Endothelial cell of umbilical vein (primary cell): ENCODE measurements at regions not wholly inside any gene's neighbourhood (a gene's known extent, or its start where the extent isn't known, plus 50 kb on each side); places are given as distances from the start of the nearest gene placed in this dataset.

Experiments
- BruUV-seq: library from RNA; stranded (reverse); fragments of 400-500 nt; replicated peaks from 2 replicates; lab custom pipeline; 2021; lab: Mats Ljungman, UMichigan
- CTCF ChIA-PET: fragments of 300-600, 350-600 bp; sonication (Branson Sonifier 250); formaldehyde crosslinking; loops from one replicate; lab custom pipeline; 2021; ENCODE audit warnings: antibody characterized with exemption, inconsistent platforms; lab: Charles Lee
- POLR2A ChIA-PET: fragments of 300-600, 350-600 bp; sonication (Branson Sonifier 250); formaldehyde crosslinking; loops from one replicate; lab custom pipeline; 2021; ENCODE audit warnings: antibody characterized with exemption, inconsistent platforms; lab: Charles Lee
- DNase-seq: peaks from one replicate; pipeline ENCODE4 v3.0.0-alpha.2; 2011; ENCODE audit warnings: low read depth, low spot score
- FAIRE-seq: peaks from 2 replicates; lab custom pipeline; 2011; peaks lifted over from hg19 to GRCh38; lab: Jason Lieb, UNC
- H2AFZ ChIP-seq: 2 replicates; pipeline ENCODE4 v1.6.0; 2012; ENCODE audit warnings: low read depth, low read length, control low read depth, inconsistent platforms
- H3K27ac ChIP-seq: 2 replicates; pipeline ENCODE4 v1.5.1; 2011; ENCODE audit warnings: low read depth, mild to moderate bottlenecking, control low read depth, low read length, moderate library complexity; ENCODE audit not compliant: insufficient read depth
- H3K27me3 ChIP-seq, 2 experiments: 2 replicates each; pipeline versions ENCODE4 v1.6.0 to v1.6.1; 2011; ENCODE audit warnings: low read length in 2 of 2, mixed read lengths in 1 of 2; ENCODE audit not compliant: control insufficient read depth in 2 of 2, insufficient read depth in 2 of 2
- H3K36me3 ChIP-seq, 2 experiments: 2 replicates in 1 of 2; 3 replicates in 1 of 2; pipeline ENCODE4 v1.5.1; 2011; ENCODE audit warnings: low read length in 2 of 2, mild to moderate bottlenecking in 1 of 2, moderate library complexity in 1 of 2; ENCODE audit not compliant: control insufficient read depth in 2 of 2, insufficient read depth in 2 of 2; ENCODE audit errors: extremely low read depth in 1 of 2
- H3K4me1 ChIP-seq: 3 replicates; pipeline ENCODE4 v1.5.1; 2011; ENCODE audit warnings: mild to moderate bottlenecking, low read length; ENCODE audit not compliant: control insufficient read depth, insufficient read depth; ENCODE audit errors: extremely low read depth
- H3K4me2 ChIP-seq: 2 replicates; pipeline ENCODE4 v1.6.1; 2011; ENCODE audit warnings: low read length, control low read depth, mixed read lengths; ENCODE audit not compliant: insufficient read depth
- H3K4me3 ChIP-seq, 3 experiments: fragments of 200-600 bp in 1 of 3; sonication (generic), shearing (Covaris generic) in 1 of 3; replicated peaks in 1 of 3; 2 replicates each; pipeline ENCODE4 v1.5.1; 2011 to 2016; ENCODE audit warnings: control low read depth in 3 of 3, low read length in 3 of 3, mild to moderate bottlenecking in 2 of 3, inconsistent platforms in 1 of 3, low read depth in 1 of 3, moderate library complexity in 1 of 3; ENCODE audit not compliant: insufficient read depth in 1 of 3
- H3K79me2 ChIP-seq: 2 replicates; pipeline ENCODE4 v1.6.0; 2012; ENCODE audit warnings: low read length, inconsistent platforms; ENCODE audit not compliant: control insufficient read depth, insufficient read depth
- H3K9ac ChIP-seq: replicated peaks from 2 replicates; pipeline ENCODE3; 2011; ENCODE audit warnings: low read length, control low read depth; ENCODE audit not compliant: insufficient read depth; ENCODE audit errors: extremely low read depth
- H3K9me1 ChIP-seq: replicated peaks from 3 replicates; pipeline ENCODE4 v1.6.0; 2011; ENCODE audit warnings: mild to moderate bottlenecking, low read length; ENCODE audit not compliant: control insufficient read depth, insufficient read depth; ENCODE audit errors: extremely low read depth
- H3K9me3 ChIP-seq: replicated peaks from 2 replicates; pipeline ENCODE4 v1.5.1; 2012; ENCODE audit warnings: low read length, inconsistent platforms; ENCODE audit not compliant: control insufficient read depth, insufficient read depth
- H4K20me1 ChIP-seq: replicated peaks from 2 replicates; pipeline ENCODE3; 2011; ENCODE audit warnings: mild to moderate bottlenecking, low read length; ENCODE audit not compliant: control insufficient read depth, insufficient read depth; ENCODE audit errors: extremely low read depth
- CTCF ChIP-seq, 2 donors: IDR thresholded peaks; 1 replicate in 1 of 2; 2 replicates in 1 of 2; pipeline ENCODE4 v1.5.1; 2011; ENCODE audit warnings: low read length in 2 of 2, mild to moderate bottlenecking in 2 of 2, moderate library complexity in 2 of 2, control low read depth in 1 of 2, inconsistent platforms in 1 of 2, low read depth in 1 of 2; ENCODE audit not compliant: insufficient read depth in 1 of 2; ENCODE audit errors: extremely low read depth in 1 of 2
- EZH2 ChIP-seq: IDR thresholded peaks from 2 replicates; pipeline ENCODE4 v1.6.1; 2012; ENCODE audit warnings: borderline replicate concordance, low read depth, mild to moderate bottlenecking, moderate library complexity, low read length, inconsistent platforms; ENCODE audit not compliant: severe bottlenecking
- FOS ChIP-seq: IDR thresholded peaks from 2 replicates; pipeline ENCODE4 v1.6.1; 2011; ENCODE audit warnings: mild to moderate bottlenecking, low read length, moderate library complexity, borderline replicate concordance; ENCODE audit not compliant: insufficient read depth
- GATA2 ChIP-seq: IDR thresholded peaks from 2 replicates; pipeline ENCODE4 v1.7.0; 2011; ENCODE audit warnings: low read depth, mild to moderate bottlenecking, moderate library complexity, mixed read lengths, low read length; ENCODE audit not compliant: insufficient read length, insufficient read depth
- JUN ChIP-seq: IDR thresholded peaks from 2 replicates; pipeline ENCODE4 v1.6.1; 2011; ENCODE audit warnings: borderline replicate concordance, low read depth; ENCODE audit not compliant: insufficient read length, insufficient read depth
- MAX ChIP-seq: IDR thresholded peaks from 2 replicates; pipeline ENCODE4 v1.6.1; 2011; ENCODE audit not compliant: insufficient read depth, insufficient read length
- MYC ChIP-seq: IDR thresholded peaks from one replicate; pipeline ENCODE4 v1.6.1; 2011; ENCODE audit warnings: mild to moderate bottlenecking, low read depth, low read length
- POLR2A ChIP-seq: IDR thresholded peaks from 2 replicates; pipeline ENCODE4 v1.6.1; 2012; ENCODE audit warnings: low read depth, mild to moderate bottlenecking, control low read depth, low read length
- POLR2AphosphoS5 ChIP-seq: IDR thresholded peaks from 2 replicates; pipeline ENCODE4 v1.6.1; 2012; ENCODE audit warnings: low read depth, mild to moderate bottlenecking, control low read depth, low read length, moderate library complexity; ENCODE audit not compliant: insufficient read depth
- dilution Hi-C: fragments of 300-500 bp; cut with MboI; formaldehyde crosslinking; loops from one replicate; pipeline ENCODE4 v1.15.0; 2019; ENCODE audit warnings: low sequenced_read_pairs; ENCODE audit not compliant: extremely low pct_ligation_motif_present
- intact Hi-C: fragments of 100-400 bp; cut with micrococcal nuclease; formaldehyde crosslinking; loops from one replicate; pipeline ENCODE4 v1.10.0; 2022

- DNase-seq = no peak
- Histone ChIP-seq H3K36me3 (no peaks in the 10 kb centered on the region), H4K20me1 (no peaks in the 10 kb centered on the region), H3K4me2 (no peak overlapping the region), H3K27ac (no peak overlapping the region), H3K9me1 (no peaks in the 10 kb centered on the region), H3K9ac (no peak overlapping the region), H3K9me3 (no peaks in the 10 kb centered on the region), H2AFZ (no peak overlapping the region), H3K27me3 (peaks cover 0 to 2% of the 10 kb centered on the region in 2 experiments), H3K79me2 (no peaks in the 10 kb centered on the region), H3K4me1 (no peaks in the 10 kb centered on the region), H3K4me3 (no peak overlapping the region)
- TF ChIP-seq EZH2 (no peak), MYC (no peak), JUN (no peak), POLR2A (no peak), FOS (no peak), CTCF (IDR thresholded peaks at IDR 0.05; ENCODE audit: extremely low read depth in 1 of 2, insufficient read depth in 1 of 2, low read depth in 1 of 2, low read length in 2 of 2) (no peak), GATA2 (no peak), POLR2AphosphoS5 (no peak)
- intact Hi-C loops (no loop called here), dilution Hi-C loops (no loop called here)
- FAIRE-seq = no peak
- BruUV-seq = no TSS peak
- ChIA-PET CTCF (no interaction called here), POLR2A (no interaction called here)
These were observed 757.8 kb upstream of the CXADR start for GRCh38 chr21:16755061-16755460.

GRCh38 chr21:16767201-16767600, 745.6 kb upstream of the CXADR start:
- Histone ChIP-seq H3K4me2 (no peak overlapping the region), H3K4me3 (no peak overlapping the region), H3K36me3 (no peaks in the 10 kb centered on the region), H3K79me2 (no peaks in the 10 kb centered on the region), H3K27me3 (no peaks in the 10 kb centered on the region), H3K27ac (no peak overlapping the region), H2AFZ (no peak overlapping the region), H4K20me1 (no peaks in the 10 kb centered on the region), H3K4me1 (no peaks in the 10 kb centered on the region), H3K9ac (no peak overlapping the region), H3K9me3 (no peaks in the 10 kb centered on the region), H3K9me1 (no peaks in the 10 kb centered on the region)
- TF ChIP-seq GATA2 (no peak), EZH2 (no peak), MYC (no peak), FOS (no peak), POLR2AphosphoS5 (no peak), JUN (no peak), CTCF (IDR thresholded peaks at IDR 0.05; ENCODE audit: extremely low read depth in 1 of 2, insufficient read depth in 1 of 2, low read depth in 1 of 2, low read length in 2 of 2) (no peak), POLR2A (no peak), MAX (no peak)
- no TSS peak for BruUV-seq
- FAIRE-seq (no peak), DNase-seq (no peak)
- ChIA-PET POLR2A (no interaction called here), CTCF (no interaction called here)
- dilution Hi-C loops = no loop called here
- intact Hi-C loops = no loop called here
